K562 (cell line): ENCODE measurements at regions not wholly inside any gene's neighbourhood (a gene's known extent, or its start where the extent isn't known, plus 50 kb on each side); places are given as distances from the start of the nearest gene placed in this dataset.

Experiments used
- CGGBP1 ChIP-seq: fragments of 250-450 bp; sonication (Bioruptor Pico); IDR thresholded peaks from 2 replicates; pipeline ENCODE4 v1.9.0; 2021; ENCODE audit warnings: mild to moderate bottlenecking
- CXXC5 ChIP-seq: fragments of 250-450 bp; sonication (Bioruptor Pico); IDR thresholded peaks from 2 replicates; pipeline ENCODE4 v1.8.0; 2022; ENCODE audit warnings: inconsistent platforms, mild to moderate bottlenecking, moderate library complexity
- MED1 ChIP-seq: sonication (generic); formaldehyde crosslinking; IDR thresholded peaks from 2 replicates; pipeline ENCODE4 v1.8.1; 2023; ENCODE audit warnings: missing genetic modification reagents, borderline replicate concordance
- NCOA4 ChIP-seq: fragments of 450-650 bp; IDR thresholded peaks from 2 replicates; pipeline ENCODE4 v1.6.1; 2018; ENCODE audit warnings: mild to moderate bottlenecking; ENCODE audit not compliant: partially characterized antibody
- POU5F1 ChIP-seq: fragments of 150-350 bp; IDR thresholded peaks from 2 replicates; pipeline ENCODE4 v1.6.1; 2014; ENCODE audit warnings: borderline replicate concordance, low read length, low read depth, mild to moderate bottlenecking; ENCODE audit not compliant: partially characterized antibody
- RBM17 ChIP-seq: fragments of 200-400 bp; formaldehyde crosslinking; IDR thresholded peaks from 2 replicates; pipeline ENCODE4 v1.6.1; 2017; ENCODE audit warnings: low read depth, mild to moderate bottlenecking, low read length, borderline replicate concordance
- TCF7L2 ChIP-seq: fragments of 150-350 bp; IDR thresholded peaks from 2 replicates; pipeline ENCODE4 v1.6.1; 2016; ENCODE audit warnings: low read depth, mild to moderate bottlenecking, low read length, moderate library complexity
- TCFL5 ChIP-seq: fragments of 250-450 bp; sonication (Bioruptor Pico); conservative IDR thresholded peaks from 2 replicates; pipeline ENCODE4 v1.6.1; 2021; ENCODE audit warnings: mild to moderate bottlenecking, moderate library complexity, matching md5 sums
- ZBTB33 ChIP-seq: sonication (generic); formaldehyde crosslinking; IDR thresholded peaks from 2 replicates; pipeline ENCODE4 v1.8.1; 2023; ENCODE audit warnings: mild to moderate bottlenecking, missing genetic modification reagents
- ZKSCAN3 ChIP-seq: fragments of 250-450 bp; sonication (Bioruptor Pico); IDR thresholded peaks from 2 replicates; pipeline ENCODE4 v1.4.0; 2020
- ZNF253 ChIP-seq: fragments of 250-450 bp; sonication (Bioruptor Pico); conservative IDR thresholded peaks from 2 replicates; pipeline ENCODE4 v1.6.1; 2021; ENCODE audit warnings: mild to moderate bottlenecking
- ZNF277 ChIP-seq: fragments of 250-450 bp; sonication (Bioruptor Pico); IDR thresholded peaks from 2 replicates; pipeline ENCODE4 v1.8.0; 2022; ENCODE audit warnings: inconsistent platforms, mild to moderate bottlenecking, moderate library complexity, borderline replicate concordance

GRCh38 chr18:41513438-41513837 is 441.6 kb upstream of the PIK3C3 start (continued):
- TF ChIP-seq ZBTB33 (CRISPR knock-in tag), result no peak
- no peak for TF ChIP-seq ZKSCAN3 (CRISPR knock-in tag)
- no peak for TF ChIP-seq ZNF277 (CRISPR knock-in tag)
- TF ChIP-seq TCFL5 (CRISPR knock-in tag), result no peak
- no peak for TF ChIP-seq CXXC5
- TF ChIP-seq ZNF253, result no peak
- TF ChIP-seq POU5F1, result no peak
- TF ChIP-seq TCF7L2, result no peak
- no peak for TF ChIP-seq NCOA4
- TF ChIP-seq MED1 (CRISPR knock-in tag), result no peak
- no peak for TF ChIP-seq CGGBP1 (CRISPR knock-in tag)
- no peak for TF ChIP-seq RBM17
